ENCODE measurements at regions not wholly inside any gene's neighbourhood (a gene's known extent, or its start where the extent isn't known, plus 50 kb on each side); places are given as distances from the start of the nearest gene placed in this dataset.
A peak's percentile ranks its signal among the peaks of the same experiment; 100 is the strongest.

- H3K4me3 ChIP-seq (ENCODE audit: low read depth, low read length): no peak overlapping the region
- no peak for DNase-seq (ENCODE audit: low read depth)
- TF ChIP-seq CTCF (conservative IDR thresholded peaks at IDR 0.05; ENCODE audit: low read depth, low read length): no peak
These were observed 476.1 kb upstream of the SOX11 start for GRCh38 chr2:5215989-5216607.

DNA sequence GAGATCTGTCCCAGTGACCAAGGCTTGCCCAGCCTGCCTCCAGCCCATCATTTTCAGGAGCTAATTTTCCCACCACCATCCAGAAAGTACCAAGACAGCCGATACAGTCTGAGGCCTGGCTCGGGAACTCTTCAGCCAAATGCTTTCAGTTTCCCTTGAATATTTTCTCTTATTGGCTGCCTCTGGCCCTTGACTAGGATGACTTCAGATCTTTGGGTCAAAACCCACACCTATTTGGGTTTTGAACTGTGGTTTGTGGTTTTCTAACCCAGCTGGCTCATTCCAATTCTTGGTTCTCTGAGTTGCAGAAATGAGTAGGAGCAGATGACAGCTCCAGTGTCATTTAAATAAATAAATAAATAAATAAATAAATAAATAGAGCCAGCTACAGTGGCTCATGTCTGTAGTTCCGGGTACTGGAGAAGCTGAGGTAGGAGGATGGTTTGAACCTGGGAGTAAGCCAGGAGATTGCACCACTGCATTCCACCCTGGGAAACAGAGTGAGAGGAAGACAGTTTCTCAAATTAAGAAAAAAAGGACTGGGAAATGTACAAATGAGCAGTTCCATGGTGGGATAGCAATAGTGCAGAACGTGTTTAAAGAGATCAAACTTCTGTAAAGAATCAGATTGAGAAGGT is 465.0 kb upstream of the SOX11 start:
- peak; percentile 84 for DNase-seq (ENCODE audit: low read depth)
- TF ChIP-seq CTCF (conservative IDR thresholded peaks at IDR 0.05; ENCODE audit: low read depth, low read length): no peak
- no peak overlapping the region for H3K4me3 ChIP-seq (ENCODE audit: low read depth, low read length)

DNA sequence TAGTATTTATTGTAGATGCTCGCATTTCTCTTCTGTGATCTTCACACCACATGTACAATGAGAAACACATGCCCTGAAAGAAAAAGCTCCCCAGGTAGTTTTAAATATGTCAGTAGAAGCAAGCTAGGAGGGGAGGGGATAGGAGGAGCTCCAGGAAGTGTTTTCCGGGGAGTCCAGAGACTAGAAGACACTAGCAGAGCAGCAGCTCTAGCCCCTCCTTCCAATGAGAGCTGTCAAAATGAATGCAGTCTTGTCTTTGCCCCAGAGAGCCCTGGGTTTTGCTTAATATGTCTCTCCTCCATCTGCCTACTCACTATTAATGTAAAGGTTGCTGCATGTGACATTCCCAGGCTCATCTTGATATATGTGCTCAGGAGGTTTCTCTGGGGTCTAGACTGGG is 462.6 kb upstream of the SOX11 start:
- no peak overlapping the region for H3K4me3 ChIP-seq (ENCODE audit: low read depth, low read length)
- no peak for TF ChIP-seq CTCF (conservative IDR thresholded peaks at IDR 0.05; ENCODE audit: low read depth, low read length)
- no peak for DNase-seq (ENCODE audit: low read depth)

DNA sequence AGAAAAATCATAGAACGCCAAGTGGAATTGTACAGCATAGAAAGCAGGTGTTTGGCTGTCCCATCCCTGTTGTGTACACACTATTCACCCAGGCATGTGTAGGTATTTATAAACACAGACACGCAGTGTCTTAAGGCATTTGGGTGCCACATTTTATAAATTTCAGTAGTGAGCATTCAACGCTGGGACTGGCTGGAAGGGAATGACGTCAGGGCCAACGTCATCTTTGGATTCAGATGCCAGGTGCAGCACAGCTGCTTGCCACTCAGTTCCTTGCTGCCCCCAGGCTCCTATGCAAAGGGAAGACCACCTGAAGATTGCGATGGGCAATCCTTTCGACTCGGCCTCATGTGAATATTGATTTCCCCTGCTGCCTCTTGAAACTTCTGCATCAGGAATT is 461.7 kb upstream of the SOX11 start:
- TF ChIP-seq CTCF (conservative IDR thresholded peaks at IDR 0.05; ENCODE audit: low read depth, low read length): no peak
- no peak overlapping the region for H3K4me3 ChIP-seq (ENCODE audit: low read depth, low read length)
- DNase-seq (ENCODE audit: low read depth): no peak

DNA sequence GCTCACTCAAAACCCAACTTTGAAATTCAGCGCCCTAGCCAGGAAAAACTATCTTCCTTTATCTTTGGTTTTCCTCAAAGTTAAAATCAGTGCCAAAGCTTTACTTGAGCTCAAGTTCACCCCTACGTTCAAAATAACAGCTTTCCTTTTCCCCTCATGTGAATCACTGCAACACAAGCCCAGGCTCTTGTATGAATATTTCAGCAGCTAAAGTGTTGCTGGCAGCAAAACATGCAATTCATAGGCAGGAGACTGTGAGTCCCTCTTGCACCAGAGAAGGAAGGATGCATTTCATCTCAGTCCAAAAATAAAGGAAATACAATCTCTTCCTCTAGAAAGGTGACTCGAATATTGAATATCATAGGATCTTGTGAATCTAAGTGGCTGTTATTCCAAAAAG is 461.3 kb upstream of the SOX11 start:
- H3K4me3 ChIP-seq (ENCODE audit: low read depth, low read length): no peak overlapping the region
- DNase-seq (ENCODE audit: low read depth): peak; percentile 19
- no peak for TF ChIP-seq CTCF (conservative IDR thresholded peaks at IDR 0.05; ENCODE audit: low read depth, low read length)

GRCh38 chr2:5231287-5231686 is 460.9 kb upstream of the SOX11 start:
- no peak for TF ChIP-seq CTCF (conservative IDR thresholded peaks at IDR 0.05; ENCODE audit: low read depth, low read length)
- DNase-seq (ENCODE audit: low read depth): no peak
- no peak overlapping the region for H3K4me3 ChIP-seq (ENCODE audit: low read depth, low read length)

- DNase-seq (ENCODE audit: low read depth): no peak
- TF ChIP-seq CTCF (conservative IDR thresholded peaks at IDR 0.05; ENCODE audit: low read depth, low read length): no peak
- H3K4me3 ChIP-seq (ENCODE audit: low read depth, low read length): no peak overlapping the region
These were observed 457.6 kb upstream of the SOX11 start for GRCh38 chr2:5234563-5234962.

All from choroid plexus epithelial cell (primary cell).